Esophagus muscularis mucosa (tissue), 4 donors: ENCODE measurements at regions not wholly inside any gene's neighbourhood (a gene's known extent, or its start where the extent isn't known, plus 50 kb on each side); places are given as distances from the start of the nearest gene placed in this dataset.

ENCODE experiments used
- DNase-seq: peaks from one replicate; pipeline ENCODE4 v3.0.0-alpha.2; 2017; ENCODE audit errors: extremely low spot score
- H3K27ac ChIP-seq, 4 donors: fragments of 200-600 bp; sonication (generic); replicated peaks in 1 of 4; 1 replicate in 3 of 4; 2 replicates in 1 of 4; pipeline ENCODE4 v1.5.1; 2016 to 2019; ENCODE audit warnings: mild to moderate bottlenecking in 1 of 4
- H3K27me3 ChIP-seq, 4 donors: fragments of 200-600 bp; sonication (generic); one replicate each; pipeline versions ENCODE4 v1.5.1 to v1.6.0; 2016 to 2019
- H3K36me3 ChIP-seq, 4 donors: fragments of 200-600 bp; sonication (generic); one replicate each; pipeline ENCODE4 v1.5.1; 2016 to 2019
- H3K4me1 ChIP-seq, 4 donors: fragments of 200-600 bp; sonication (generic); one replicate each; pipeline ENCODE4 v1.5.1; 2016 to 2019
- H3K4me3 ChIP-seq, 4 donors: fragments of 200-600 bp; sonication (generic); 1 replicate in 2 of 4; 2 replicates in 2 of 4; pipeline ENCODE4 v1.5.1; 2016 to 2019; ENCODE audit warnings: mild to moderate bottlenecking in 4 of 4, moderate library complexity in 1 of 4
- H3K9me3 ChIP-seq, 4 donors: fragments of 200-600 bp; sonication (generic); 1 replicate in 3 of 4; 2 replicates in 1 of 4; pipeline ENCODE4 v1.5.1; 2016 to 2019
- CTCF ChIP-seq, 3 experiments: fragments of 200-600 bp in 2 of 3; fragments of 450-650 bp in 1 of 3; sonication (generic) in 2 of 3; IDR thresholded peaks; one replicate each; pipeline ENCODE4 v1.5.1; 2017 to 2019; ENCODE audit warnings: antibody characterized with exemption in 3 of 3, mild to moderate bottlenecking in 2 of 3, moderate library complexity in 1 of 3
- EP300 ChIP-seq: sonication (generic); formaldehyde crosslinking; IDR thresholded peaks from one replicate; pipeline ENCODE4 v1.6.1; 2017; ENCODE audit warnings: antibody characterized with exemption
- POLR2A ChIP-seq: fragments of 450-650 bp; IDR thresholded peaks from one replicate; pipeline ENCODE4 v1.6.1; 2017; ENCODE audit warnings: antibody characterized with exemption, moderate library complexity, mild to moderate bottlenecking, low read depth
- POLR2AphosphoS5 ChIP-seq, 2 donors: sonication (generic); formaldehyde crosslinking; IDR thresholded peaks; one replicate each; pipeline ENCODE4 v1.6.1; 2017; ENCODE audit warnings: antibody characterized with exemption in 2 of 2
- WGBS: methylation state at CpG from one replicate; pipeline ENCODE4 v1.1.5; 2018; 5-methylcytosine and 5-hydroxymethylcytosine counted together
- intact Hi-C: fragments of 100-400 bp; cut with DNase I; formaldehyde crosslinking; loops from one replicate; pipeline ENCODE4 v1.15.1; 2023

GRCh38 chr2:104090407-104090806, 763.5 kb upstream of the POU3F3 start:
- 89% methylated on average over 6 of the region's 6 CpGs for WGBS
- intact Hi-C loops: no loop called here
- TF ChIP-seq CTCF (IDR thresholded peaks at IDR 0.05): no peak
- TF ChIP-seq POLR2A: no peak
- no peak for TF ChIP-seq EP300
- no peak for TF ChIP-seq POLR2AphosphoS5 (IDR thresholded peaks at IDR 0.05)

GRCh38 chr2:104091894-104092293, 762.0 kb upstream of the POU3F3 start:
- H3K27me3 ChIP-seq: no peaks in the 10 kb centered on the region
- no peak overlapping the region for H3K27ac ChIP-seq
- H3K9me3 ChIP-seq: peaks cover 0 to 4% (median 0%) of the 10 kb centered on the region in 4 donors
- no peaks in the 10 kb centered on the region for H3K36me3 ChIP-seq
- intact Hi-C loops: no loop called here
- no peaks in the 10 kb centered on the region for H3K4me1 ChIP-seq
- H3K4me3 ChIP-seq: no peak overlapping the region
- no peak for DNase-seq
- no peak for TF ChIP-seq POLR2A
- TF ChIP-seq POLR2AphosphoS5 (IDR thresholded peaks at IDR 0.05): no peak
- no peak for TF ChIP-seq EP300
- TF ChIP-seq CTCF (IDR thresholded peaks at IDR 0.05): no peak

More at GRCh38 chr2:104090407-104090806, 763.5 kb upstream of the POU3F3 start:
- DNase-seq: no peak
- Histone ChIP-seq H3K4me1 (no peaks in the 10 kb centered on the region), H3K9me3 (peaks cover 0 to 4% (median 0%) of the 10 kb centered on the region in 4 donors), H3K27me3 (no peaks in the 10 kb centered on the region), H3K4me3 (no peak overlapping the region), H3K36me3 (no peaks in the 10 kb centered on the region), H3K27ac (no peak overlapping the region)

GRCh38 chr2:104092886-104093285, 761.0 kb upstream of the POU3F3 start:
- Histone ChIP-seq H3K4me1 (no peaks in the 10 kb centered on the region), H3K27me3 (no peaks in the 10 kb centered on the region), H3K4me3 (no peak overlapping the region), H3K9me3 (peaks cover 0 to 4% (median 0%) of the 10 kb centered on the region in 4 donors), H3K36me3 (no peaks in the 10 kb centered on the region), H3K27ac (no peak overlapping the region)
- WGBS: 82% methylated on average over 6 of the region's 6 CpGs
- TF ChIP-seq POLR2AphosphoS5 (IDR thresholded peaks at IDR 0.05) (no peak), EP300 (no peak), CTCF (IDR thresholded peaks at IDR 0.05) (no peak), POLR2A (no peak)
- DNase-seq: no peak
- intact Hi-C loops: no loop called here

GRCh38 chr2:104102615-104103014, 751.3 kb upstream of the POU3F3 start:
- TF ChIP-seq POLR2A: no peak
- no peak for TF ChIP-seq POLR2AphosphoS5 (IDR thresholded peaks at IDR 0.05)
- TF ChIP-seq CTCF (IDR thresholded peaks at IDR 0.05): no peak
- no peak for TF ChIP-seq EP300
- DNase-seq: no peak
- H3K4me1 ChIP-seq: no peaks in the 10 kb centered on the region
- no peak overlapping the region for H3K27ac ChIP-seq
- 75% methylated on average over 3 of the region's 3 CpGs for WGBS
- no peaks in the 10 kb centered on the region for H3K27me3 ChIP-seq
- H3K36me3 ChIP-seq: no peaks in the 10 kb centered on the region
- intact Hi-C loops: no loop called here
- H3K9me3 ChIP-seq: no peaks in the 10 kb centered on the region
- H3K4me3 ChIP-seq: no peak overlapping the region

GRCh38 chr2:104109356-104109755, 744.6 kb upstream of the POU3F3 start:
- 80% methylated on average over 8 of the region's 8 CpGs for WGBS
- no peak for TF ChIP-seq POLR2AphosphoS5 (IDR thresholded peaks at IDR 0.05)
- no peak for TF ChIP-seq POLR2A
- TF ChIP-seq EP300: no peak
- TF ChIP-seq CTCF (IDR thresholded peaks at IDR 0.05): no peak
- no peak overlapping the region for H3K27ac ChIP-seq

More at GRCh38 chr2:104109356-104109755, 744.6 kb upstream of the POU3F3 start:
- H3K36me3 ChIP-seq: no peaks in the 10 kb centered on the region
- no peak overlapping the region for H3K4me3 ChIP-seq
- no peaks in the 10 kb centered on the region for H3K9me3 ChIP-seq
- no peaks in the 10 kb centered on the region for H3K27me3 ChIP-seq
- intact Hi-C loops: no loop called here
- no peaks in the 10 kb centered on the region for H3K4me1 ChIP-seq
- DNase-seq: no peak
